Testis (tissue), 2 donors: ENCODE measurements at regions not wholly inside any gene's neighbourhood (a gene's known extent, or its start where the extent isn't known, plus 50 kb on each side); places are given as distances from the start of the nearest gene placed in this dataset.

Source experiments
- POLR2A ChIP-seq: fragments of 450-650 bp; IDR thresholded peaks from one replicate; pipeline ENCODE4 v1.6.1; 2017; ENCODE audit warnings: antibody characterized with exemption, mild to moderate bottlenecking, moderate library complexity
- TF ChIP-seq, protein P1 (sequence below), 3 experiments: fragments of 450-650 bp in 2 of 3; fragments of 200-600 bp in 1 of 3; sonication (generic) in 1 of 3; IDR thresholded peaks; one replicate each; pipeline ENCODE4 v1.5.1; 2016 to 2019; ENCODE audit warnings: antibody characterized with exemption in 3 of 3, mild to moderate bottlenecking in 2 of 3, moderate library complexity in 1 of 3

DNA sequence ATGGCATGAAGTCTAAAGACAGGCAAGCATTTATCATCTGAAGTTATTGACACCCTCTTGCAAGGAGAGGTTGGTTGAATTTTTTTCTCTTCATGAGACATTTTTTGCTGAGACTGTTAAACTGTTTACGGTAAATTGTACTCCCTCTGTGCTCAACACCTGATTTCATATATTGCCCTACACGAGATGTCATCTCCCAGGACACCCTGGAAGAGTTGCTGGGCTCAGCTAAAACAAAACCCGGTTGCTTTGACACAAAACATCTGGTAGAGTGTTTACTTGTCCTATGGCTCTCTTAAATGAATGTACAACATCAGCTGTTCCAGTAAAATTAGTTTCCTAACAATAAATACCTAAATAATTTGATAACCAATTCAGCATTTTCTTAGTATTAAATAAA is 533.8 kb downstream of the SOCS6 start:
- TF ChIP-seq, protein P1, sequence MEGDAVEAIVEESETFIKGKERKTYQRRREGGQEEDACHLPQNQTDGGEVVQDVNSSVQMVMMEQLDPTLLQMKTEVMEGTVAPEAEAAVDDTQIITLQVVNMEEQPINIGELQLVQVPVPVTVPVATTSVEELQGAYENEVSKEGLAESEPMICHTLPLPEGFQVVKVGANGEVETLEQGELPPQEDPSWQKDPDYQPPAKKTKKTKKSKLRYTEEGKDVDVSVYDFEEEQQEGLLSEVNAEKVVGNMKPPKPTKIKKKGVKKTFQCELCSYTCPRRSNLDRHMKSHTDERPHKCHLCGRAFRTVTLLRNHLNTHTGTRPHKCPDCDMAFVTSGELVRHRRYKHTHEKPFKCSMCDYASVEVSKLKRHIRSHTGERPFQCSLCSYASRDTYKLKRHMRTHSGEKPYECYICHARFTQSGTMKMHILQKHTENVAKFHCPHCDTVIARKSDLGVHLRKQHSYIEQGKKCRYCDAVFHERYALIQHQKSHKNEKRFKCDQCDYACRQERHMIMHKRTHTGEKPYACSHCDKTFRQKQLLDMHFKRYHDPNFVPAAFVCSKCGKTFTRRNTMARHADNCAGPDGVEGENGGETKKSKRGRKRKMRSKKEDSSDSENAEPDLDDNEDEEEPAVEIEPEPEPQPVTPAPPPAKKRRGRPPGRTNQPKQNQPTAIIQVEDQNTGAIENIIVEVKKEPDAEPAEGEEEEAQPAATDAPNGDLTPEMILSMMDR (IDR thresholded peaks at IDR 0.05) = no peak
- TF ChIP-seq POLR2A = no peak
